PC-9 (cell line): ENCODE measurements at regions not wholly inside any gene's neighbourhood (a gene's known extent, or its start where the extent isn't known, plus 50 kb on each side); places are given as distances from the start of the nearest gene placed in this dataset.

ENCODE experiments used
- BruUV-seq: library from RNA; stranded (reverse); fragments of 400-500 nt; replicated peaks from 2 replicates; lab custom pipeline; 2021; lab: Mats Ljungman, UMichigan
- CTCF ChIA-PET: fragments of 300-600 bp; sonication (Branson Sonifier 250); formaldehyde crosslinking; loops from one replicate; lab custom pipeline; 2022; ENCODE audit warnings: antibody characterized with exemption; lab: Charles Lee
- POLR2A ChIA-PET: fragments of 300-600 bp; sonication (Branson Sonifier 250); formaldehyde crosslinking; loops from one replicate; lab custom pipeline; 2022; ENCODE audit warnings: antibody characterized with exemption; ENCODE audit not compliant: unreplicated experiment; lab: Charles Lee
- DNase-seq, 2 experiments: peaks; one replicate each; pipeline versions ENCODE4 v3.0.0 to v3.0.0-alpha.2; 2015 to 2022; ENCODE audit warnings: mixed read lengths in 1 of 2
- H2AFZ ChIP-seq: fragments of 200-600 bp; sonication (generic); 2 replicates; pipeline ENCODE4 v1.8.1; 2017; ENCODE audit warnings: antibody characterized with exemption
- H3F3A ChIP-seq: fragments of 200-600 bp; sonication (generic); 2 replicates; pipeline ENCODE4 v1.8.1; 2017; ENCODE audit warnings: antibody characterized with exemption, mild to moderate bottlenecking, low read depth; ENCODE audit not compliant: insufficient read depth
- H3K27ac ChIP-seq: fragments of 200-600 bp; sonication (generic); 2 replicates; pipeline ENCODE4 v1.6.1; 2016; ENCODE audit warnings: mixed run types
- H3K27me3 ChIP-seq: fragments of 200-600 bp; sonication (generic); 2 replicates; pipeline ENCODE4 v1.6.1; 2016; ENCODE audit warnings: low read depth, mixed run types; ENCODE audit not compliant: insufficient read depth
- H3K36me3 ChIP-seq: fragments of 200-600 bp; sonication (generic); 2 replicates; pipeline ENCODE4 v1.6.1; 2016; ENCODE audit warnings: low read depth, mixed run types
- H3K4me1 ChIP-seq: fragments of 200-600 bp; sonication (generic); replicated peaks from 2 replicates; pipeline ENCODE4 v1.6.1; 2016; ENCODE audit warnings: mixed run types; ENCODE audit not compliant: insufficient read depth
- H3K4me2 ChIP-seq: fragments of 200-600 bp; sonication (generic); 2 replicates; pipeline ENCODE4 v1.6.1; 2017; ENCODE audit warnings: mixed run types
- H3K4me3 ChIP-seq: fragments of 200-600 bp; sonication (generic); 2 replicates; pipeline ENCODE4 v1.6.1; 2016; ENCODE audit warnings: mixed run types
- H3K79me2 ChIP-seq: fragments of 200-600 bp; sonication (generic); 2 replicates; pipeline ENCODE4 v1.6.1; 2017; ENCODE audit warnings: low read depth, mixed run types
- H3K9me2 ChIP-seq: fragments of 200-600 bp; sonication (generic); 2 replicates; pipeline ENCODE4 v1.8.1; 2017; ENCODE audit warnings: mild to moderate bottlenecking; ENCODE audit not compliant: insufficient read depth
- H3K9me3 ChIP-seq: fragments of 200-600 bp; sonication (generic); 2 replicates; pipeline ENCODE4 v1.8.1; 2016; ENCODE audit warnings: low read depth; ENCODE audit not compliant: insufficient read depth
- H4K20me1 ChIP-seq: fragments of 200-600 bp; sonication (generic); 2 replicates; pipeline ENCODE4 v1.8.1; 2017; ENCODE audit not compliant: insufficient read depth
- EZH2 ChIP-seq: fragments of 200-600 bp; sonication (generic); IDR thresholded peaks from 2 replicates; pipeline ENCODE4 v1.8.0; 2017; ENCODE audit warnings: antibody characterized with exemption, low read depth
- intact Hi-C: fragments of 100-400 bp; cut with micrococcal nuclease; formaldehyde crosslinking; loops from one replicate; pipeline ENCODE4 v1.10.0; 2022; ENCODE audit not compliant: unreplicated experiment
- TF ChIP-seq, protein P1 (sequence below): fragments of 200-600 bp; sonication (generic); conservative IDR thresholded peaks from 2 replicates; pipeline ENCODE4 v1.6.1; 2017; ENCODE audit warnings: mixed run types, antibody characterized with exemption, mild to moderate bottlenecking, moderate library complexity

DNA sequence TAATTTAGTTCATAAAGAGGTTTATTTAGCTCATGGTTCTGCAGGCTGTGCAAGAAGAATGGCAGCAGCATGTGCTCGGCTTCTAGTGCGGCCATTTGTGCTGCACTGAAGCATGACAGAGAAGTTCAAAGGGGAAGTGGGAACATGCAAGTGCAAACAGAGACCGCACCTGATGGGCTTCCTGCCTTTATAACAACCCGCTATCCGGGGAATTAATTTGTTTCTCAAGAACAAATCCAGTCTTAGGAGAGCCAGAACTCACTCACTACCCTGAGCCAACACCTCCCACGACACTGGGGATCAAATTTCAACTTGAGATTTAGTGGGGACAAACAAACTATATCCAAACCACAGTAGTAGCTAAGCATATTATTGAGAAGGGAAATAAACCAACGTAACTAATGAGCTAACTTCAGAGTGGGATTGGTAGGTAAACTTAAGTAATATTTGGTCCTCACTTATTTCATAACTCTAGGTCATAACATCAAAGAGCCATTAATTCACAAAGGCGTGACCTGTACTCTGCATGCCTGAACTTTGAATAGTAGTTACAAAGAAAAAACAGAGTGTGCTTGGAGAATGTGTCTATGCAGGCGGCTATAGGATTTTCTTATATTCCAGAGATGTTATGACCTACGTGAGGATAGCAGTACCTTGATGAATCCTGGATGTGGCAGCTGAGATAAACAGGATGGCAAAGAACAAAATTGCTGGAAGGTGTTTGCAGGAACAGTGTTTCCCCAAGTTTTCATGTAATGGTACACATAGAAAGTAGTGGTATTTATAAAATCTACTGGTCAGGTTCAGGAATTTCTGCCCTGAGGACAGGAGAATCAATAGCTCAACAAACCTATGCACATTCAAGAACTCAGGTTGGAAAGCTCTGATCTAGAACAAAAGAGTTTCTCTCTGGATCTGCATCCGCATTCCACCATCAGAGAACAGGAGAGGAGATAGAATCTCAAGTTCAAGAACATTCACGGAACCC, 845.9 kb upstream of the ID2 start:
- Histone ChIP-seq H3K4me3 (no peak overlapping the region), H3K4me1 (no peaks in the 10 kb centered on the region), H3K9me2 (no peaks in the 10 kb centered on the region), H3K4me2 (no peak overlapping the region), H3K27ac (no peak overlapping the region), H3K27me3 (0 out of 2 replicates have a peak, but pooled peaks cover 6% of the 10 kb centered on the region), H4K20me1 (peaks cover 5% of the 10 kb centered on the region; the same call in 1 of the 2 replicates), H2AFZ (no peak overlapping the region), H3K9me3 (no peaks in the 10 kb centered on the region), H3F3A (no peaks in the 10 kb centered on the region), H3K79me2 (no peaks in the 10 kb centered on the region), H3K36me3 (no peaks in the 10 kb centered on the region)
- no peak for TF ChIP-seq EZH2
- TF ChIP-seq, protein P1, sequence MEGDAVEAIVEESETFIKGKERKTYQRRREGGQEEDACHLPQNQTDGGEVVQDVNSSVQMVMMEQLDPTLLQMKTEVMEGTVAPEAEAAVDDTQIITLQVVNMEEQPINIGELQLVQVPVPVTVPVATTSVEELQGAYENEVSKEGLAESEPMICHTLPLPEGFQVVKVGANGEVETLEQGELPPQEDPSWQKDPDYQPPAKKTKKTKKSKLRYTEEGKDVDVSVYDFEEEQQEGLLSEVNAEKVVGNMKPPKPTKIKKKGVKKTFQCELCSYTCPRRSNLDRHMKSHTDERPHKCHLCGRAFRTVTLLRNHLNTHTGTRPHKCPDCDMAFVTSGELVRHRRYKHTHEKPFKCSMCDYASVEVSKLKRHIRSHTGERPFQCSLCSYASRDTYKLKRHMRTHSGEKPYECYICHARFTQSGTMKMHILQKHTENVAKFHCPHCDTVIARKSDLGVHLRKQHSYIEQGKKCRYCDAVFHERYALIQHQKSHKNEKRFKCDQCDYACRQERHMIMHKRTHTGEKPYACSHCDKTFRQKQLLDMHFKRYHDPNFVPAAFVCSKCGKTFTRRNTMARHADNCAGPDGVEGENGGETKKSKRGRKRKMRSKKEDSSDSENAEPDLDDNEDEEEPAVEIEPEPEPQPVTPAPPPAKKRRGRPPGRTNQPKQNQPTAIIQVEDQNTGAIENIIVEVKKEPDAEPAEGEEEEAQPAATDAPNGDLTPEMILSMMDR: no peak
- no TSS peak for BruUV-seq
- DNase-seq: no peak
- ChIA-PET CTCF (no interaction called here), POLR2A (no interaction called here)
- intact Hi-C loops: no loop called here

DNA sequence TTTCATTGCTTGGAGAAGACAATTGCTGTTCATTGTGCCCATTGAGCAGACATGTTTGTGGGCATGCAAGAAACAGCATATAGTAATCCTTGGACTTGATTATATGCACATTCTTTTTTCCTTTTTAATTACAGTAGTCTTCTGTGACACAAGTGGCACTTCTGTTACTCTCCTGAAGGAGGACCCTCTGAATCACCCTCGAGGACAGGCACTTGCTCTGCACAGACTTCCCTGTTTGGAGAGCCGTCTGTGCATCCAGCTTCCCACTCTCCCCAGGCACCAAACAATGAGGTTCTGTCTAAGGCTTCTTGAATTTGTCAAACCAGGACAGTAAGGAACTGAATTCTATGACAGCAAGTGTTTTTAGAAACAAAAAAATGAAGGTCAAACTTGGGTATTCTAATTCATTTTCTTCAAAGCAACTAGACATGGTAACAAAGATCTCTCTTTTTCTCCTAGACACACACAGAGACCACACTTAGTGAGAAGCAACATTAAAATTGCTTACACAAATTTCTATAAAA, 844.6 kb upstream of the ID2 start:
- no peak for DNase-seq
- Histone ChIP-seq H3K27ac (no peak overlapping the region), H2AFZ (no peak overlapping the region), H3K9me3 (no peaks in the 10 kb centered on the region), H3K4me2 (no peak overlapping the region), H3K4me3 (no peak overlapping the region), H3K79me2 (no peaks in the 10 kb centered on the region), H4K20me1 (peaks cover 5% of the 10 kb centered on the region; the same call in 1 of the 2 replicates), H3F3A (no peaks in the 10 kb centered on the region), H3K4me1 (no peaks in the 10 kb centered on the region), H3K9me2 (no peaks in the 10 kb centered on the region), H3K36me3 (no peaks in the 10 kb centered on the region), H3K27me3 (0 out of 2 replicates have a peak, but pooled peaks cover 6% of the 10 kb centered on the region)
- no TSS peak for BruUV-seq
- POLR2A ChIA-PET: no interaction called here
- CTCF ChIA-PET: no interaction called here
- TF ChIP-seq, protein P1: no peak
- no peak for TF ChIP-seq EZH2
- intact Hi-C loops: no loop called here

DNA sequence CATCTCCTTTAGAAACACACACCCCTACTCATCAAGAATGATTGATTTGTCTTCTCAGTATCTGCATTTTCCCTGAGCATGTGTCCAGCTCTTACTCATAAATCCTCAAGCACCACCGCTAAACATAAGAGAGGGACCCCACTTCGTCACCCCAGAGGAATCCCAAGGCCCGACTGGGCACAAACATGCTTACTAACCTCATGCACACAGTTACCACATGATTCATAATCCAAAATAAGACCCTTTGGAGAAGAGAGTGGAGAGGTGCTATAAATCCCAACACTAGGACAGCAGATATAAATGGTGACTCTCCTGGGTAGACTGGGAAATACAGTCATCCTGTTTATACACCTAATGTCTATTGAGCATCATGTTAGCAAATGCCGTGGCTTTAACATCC, 843.2 kb upstream of the ID2 start:
- no peak overlapping the region for H3K4me2 ChIP-seq
- 0 out of 2 replicates have a peak, but pooled peaks cover 3% of the 10 kb centered on the region for H3K27me3 ChIP-seq
- H3K79me2 ChIP-seq: no peaks in the 10 kb centered on the region
- H2AFZ ChIP-seq: no peak overlapping the region
- no peaks in the 10 kb centered on the region for H3K9me3 ChIP-seq
- intact Hi-C loops: no loop called here
- no peak overlapping the region for H3K27ac ChIP-seq
- no peaks in the 10 kb centered on the region for H3K9me2 ChIP-seq
- no peak overlapping the region for H3K4me3 ChIP-seq
- H3K4me1 ChIP-seq: no peaks in the 10 kb centered on the region
- POLR2A ChIA-PET: no interaction called here
- DNase-seq: no peak
- peaks cover 5% of the 10 kb centered on the region; the same call in 1 of the 2 replicates for H4K20me1 ChIP-seq
- TF ChIP-seq, protein P1: no peak
- TF ChIP-seq EZH2: no peak
- H3K36me3 ChIP-seq: no peaks in the 10 kb centered on the region
- CTCF ChIA-PET: no interaction called here
- no peaks in the 10 kb centered on the region for H3F3A ChIP-seq
- BruUV-seq: no TSS peak
